HG03103 (cell line): ENCODE measurements at regions not wholly inside any gene's neighbourhood (a gene's known extent, or its start where the extent isn't known, plus 50 kb on each side); places are given as distances from the start of the nearest gene placed in this dataset.
"Not testable (repeated sequence)": the region's sequence is repeated elsewhere in the genome, so short reads cannot be mapped to it uniquely, and the experiment has no call there.

Experiments used
- ATAC-seq: cut with Tn5 transposase; IDR thresholded peaks from one replicate; pipeline ENCODE4 v1.9.1; 2021; ENCODE audit warnings: low read depth; ENCODE audit not compliant: unreplicated experiment

DNA sequence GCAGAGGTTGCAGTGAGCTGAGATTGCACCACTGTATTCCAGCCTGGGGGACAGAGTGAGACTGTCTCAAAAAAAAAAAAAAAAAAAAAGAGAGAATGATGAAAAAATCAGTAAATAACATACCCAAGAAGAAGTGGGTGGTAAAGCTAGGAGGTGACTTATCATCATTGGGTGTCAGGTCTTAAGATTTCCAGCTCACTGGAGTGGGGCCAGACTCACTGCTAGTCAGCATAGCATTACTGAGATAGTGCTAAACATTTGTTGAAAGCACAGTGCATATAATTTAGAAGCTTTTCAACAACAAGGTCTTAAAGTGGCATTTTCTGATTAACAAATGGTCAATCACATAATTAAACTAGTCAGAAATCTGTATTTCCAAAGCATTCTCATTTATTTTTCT, 221.8 kb upstream of the GYPA start:
- ATAC-seq = no peak

DNA sequence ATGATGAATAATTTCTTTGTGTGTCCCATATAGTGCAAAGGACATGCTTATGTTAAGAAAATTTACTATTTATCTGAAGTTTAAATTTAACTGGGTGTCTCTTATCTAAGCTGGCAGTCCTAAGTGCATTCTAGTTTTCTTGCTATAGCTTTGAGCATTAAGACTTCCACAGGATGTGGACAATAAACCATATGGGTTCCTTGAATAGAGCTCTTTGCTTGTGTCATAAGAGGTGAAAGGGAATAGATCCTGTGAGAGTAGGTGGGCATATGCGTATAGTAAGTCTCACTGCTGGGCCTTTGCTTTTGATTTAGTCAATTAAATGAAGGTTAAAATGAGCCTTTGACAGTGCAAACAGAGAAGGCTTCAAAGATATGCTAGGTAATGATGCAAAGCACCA, 223.4 kb upstream of the GYPA start:
- no peak for ATAC-seq

DNA sequence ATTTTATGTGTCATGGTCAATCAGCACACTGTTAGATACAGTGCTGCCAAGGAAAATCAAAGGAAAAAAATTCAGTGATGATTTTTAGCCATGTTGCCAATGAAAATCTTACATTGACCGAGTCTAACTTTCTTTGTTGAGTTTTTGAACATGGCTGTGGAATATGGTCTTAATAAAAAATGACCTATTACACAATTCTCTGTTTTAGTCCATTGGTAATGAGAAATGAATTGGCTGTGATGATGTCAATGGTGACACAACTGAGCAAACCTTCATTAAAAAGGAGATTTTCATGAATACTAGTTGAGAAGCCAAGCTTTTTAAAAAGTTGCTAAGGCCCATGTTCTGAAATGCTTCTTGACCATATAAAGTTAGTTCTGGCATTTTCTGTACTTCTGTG, 225.9 kb upstream of the GYPA start:
- no peak for ATAC-seq

DNA sequence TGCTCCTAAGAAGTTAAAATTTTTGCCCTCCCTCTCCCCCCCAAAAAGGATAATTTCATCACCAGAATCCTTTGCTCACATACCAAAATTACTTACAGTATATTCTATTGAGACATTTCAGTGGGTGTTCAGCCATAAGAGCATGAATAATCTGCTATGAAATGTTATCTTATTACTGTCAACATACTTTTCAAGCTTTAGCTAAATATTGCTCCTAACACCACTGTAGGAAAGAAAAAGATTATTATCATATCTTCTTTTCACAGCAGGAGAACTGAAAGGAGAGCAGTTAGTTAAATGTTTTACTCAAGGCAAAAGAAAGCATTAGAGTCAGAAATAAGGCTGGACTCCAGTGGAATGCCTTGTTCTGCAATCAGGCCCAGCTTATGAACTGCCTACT, 231.0 kb upstream of the GYPA start:
- ATAC-seq = no peak

DNA sequence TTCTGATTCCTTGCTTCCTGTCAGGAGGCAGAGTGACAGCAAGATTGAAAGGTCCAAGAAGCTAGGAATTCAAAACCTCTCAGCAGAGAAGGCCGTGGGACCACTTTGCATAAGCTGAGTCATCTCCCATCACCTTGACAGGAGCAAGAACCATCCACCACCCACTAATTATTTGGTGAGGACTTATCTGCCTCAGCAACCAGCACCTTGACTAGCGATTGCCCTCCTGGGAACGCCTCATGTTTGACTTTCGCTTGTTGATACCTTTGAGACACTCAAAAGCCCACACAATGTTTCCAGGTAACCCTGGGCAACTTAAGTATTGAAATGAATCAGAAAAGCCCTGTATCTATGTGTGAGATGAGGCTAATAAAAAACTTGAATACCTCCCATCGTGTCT, 233.5 kb upstream of the GYPA start:
- peak; percentile 83 for ATAC-seq

DNA sequence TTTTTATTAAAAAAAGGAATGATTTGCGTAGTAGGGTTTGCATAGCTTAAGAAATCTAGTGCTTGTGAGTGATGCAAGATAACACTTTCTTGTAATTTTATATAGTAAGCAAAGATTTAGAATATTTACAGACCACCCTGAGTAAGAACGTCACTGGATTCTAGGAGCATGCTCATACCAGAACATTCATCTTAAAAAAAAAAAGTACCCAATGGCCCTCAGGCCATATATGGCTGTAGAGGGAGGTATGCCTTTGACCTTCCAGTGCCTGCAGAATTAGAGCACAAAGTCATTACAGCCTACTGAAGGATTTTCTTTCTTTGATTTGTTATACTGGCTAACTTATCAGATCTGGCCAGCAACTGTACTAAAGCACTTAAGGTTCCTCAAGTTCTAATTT, 236.3 kb upstream of the GYPA start:
- ATAC-seq = no peak

DNA sequence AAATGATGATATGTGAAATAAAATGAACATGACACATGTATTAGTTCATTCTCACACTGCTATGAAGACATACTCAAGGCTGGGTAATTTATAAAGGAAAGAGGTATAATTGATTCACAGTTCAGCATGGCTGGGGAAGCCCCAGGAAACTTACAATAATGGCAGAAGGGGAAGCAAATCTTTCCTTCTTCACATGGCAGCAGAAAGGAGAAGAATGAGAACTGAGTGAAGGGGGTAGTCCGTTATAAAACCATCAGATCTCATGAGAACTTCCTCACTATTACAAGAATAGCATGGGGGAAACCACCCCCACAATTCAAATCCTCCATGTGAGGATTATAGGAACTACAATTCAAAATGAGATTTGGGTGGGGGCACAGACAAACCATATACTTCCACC, 243.9 kb upstream of the GYPA start:
- ATAC-seq = no peak

DNA sequence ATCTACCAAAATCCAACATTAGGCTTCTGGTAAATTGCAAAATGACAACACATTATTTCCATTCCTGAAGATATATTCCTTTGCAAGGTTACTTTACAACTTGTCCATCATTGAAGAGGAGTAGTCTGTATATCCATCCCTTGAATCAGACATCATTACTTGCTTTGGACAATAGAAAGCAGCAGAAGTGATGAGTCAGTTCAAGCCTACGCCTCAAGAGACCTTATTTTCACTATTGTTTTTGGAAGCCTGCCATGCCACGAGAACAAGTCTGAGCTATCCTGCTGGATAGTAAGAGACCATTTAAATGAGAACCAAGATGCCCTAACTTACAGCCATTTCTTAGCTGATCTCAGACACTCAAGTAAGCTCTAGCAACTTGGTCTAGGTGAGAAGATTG, 246.0 kb upstream of the HHIP start:
- no peak for ATAC-seq

DNA sequence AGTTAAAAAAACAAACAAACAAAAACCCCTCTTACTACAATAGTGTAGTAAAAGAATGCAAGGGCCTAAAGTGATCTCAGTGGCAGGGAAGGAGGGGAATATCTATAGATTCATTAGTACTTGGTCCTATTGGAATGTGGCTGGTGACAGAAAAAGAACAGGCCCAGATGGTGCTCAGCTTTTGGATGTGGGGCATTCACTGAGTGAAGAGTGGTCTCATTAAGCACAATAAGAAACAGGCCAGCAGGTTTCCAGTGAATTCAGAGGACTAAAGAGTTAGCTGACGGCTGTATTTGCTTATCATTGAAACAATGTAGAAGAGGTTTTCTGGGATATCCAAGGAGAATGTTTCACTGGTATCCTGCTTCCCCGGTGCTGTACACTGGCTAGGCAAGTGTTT, 243.8 kb upstream of the HHIP start:
- no peak for ATAC-seq

DNA sequence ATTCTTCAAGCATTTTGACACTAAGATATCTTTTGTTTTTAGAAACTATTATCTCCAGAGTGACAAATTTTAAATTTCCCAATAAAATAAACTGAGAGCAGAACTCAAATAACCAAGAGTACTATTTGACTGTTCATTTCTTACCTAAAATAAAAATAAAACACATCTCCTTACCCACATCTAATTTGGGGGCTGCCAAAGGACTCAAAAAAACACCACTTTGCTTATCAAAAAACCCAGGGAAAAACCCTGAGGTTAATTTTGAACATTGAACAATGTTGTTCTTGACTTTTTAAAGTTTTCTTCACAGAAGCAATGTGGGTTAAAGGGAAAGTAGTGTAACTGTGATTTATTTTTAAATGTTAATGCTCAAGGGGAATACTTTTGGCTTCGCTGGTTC, 243.0 kb upstream of the HHIP start:
- no peak for ATAC-seq

DNA sequence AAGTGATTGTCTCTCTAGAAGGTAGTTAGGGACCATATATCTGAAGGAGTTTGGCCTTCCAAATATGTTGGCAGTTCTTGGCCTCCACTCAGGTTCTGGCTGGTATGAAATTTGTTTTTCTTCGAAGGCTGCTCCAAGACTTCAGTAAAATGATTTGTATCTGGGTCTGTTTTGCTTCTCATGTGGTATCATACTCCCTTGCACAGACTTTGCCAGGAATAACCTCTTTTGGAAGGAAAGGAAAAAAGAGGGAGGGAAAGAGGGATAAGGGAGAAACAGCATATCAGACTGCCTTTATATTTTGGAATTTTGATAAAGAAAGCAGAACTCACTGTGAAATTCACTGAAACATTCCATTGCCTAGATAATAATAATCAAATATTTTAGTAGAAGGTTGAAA, 242.1 kb upstream of the HHIP start:
- ATAC-seq = no peak

DNA sequence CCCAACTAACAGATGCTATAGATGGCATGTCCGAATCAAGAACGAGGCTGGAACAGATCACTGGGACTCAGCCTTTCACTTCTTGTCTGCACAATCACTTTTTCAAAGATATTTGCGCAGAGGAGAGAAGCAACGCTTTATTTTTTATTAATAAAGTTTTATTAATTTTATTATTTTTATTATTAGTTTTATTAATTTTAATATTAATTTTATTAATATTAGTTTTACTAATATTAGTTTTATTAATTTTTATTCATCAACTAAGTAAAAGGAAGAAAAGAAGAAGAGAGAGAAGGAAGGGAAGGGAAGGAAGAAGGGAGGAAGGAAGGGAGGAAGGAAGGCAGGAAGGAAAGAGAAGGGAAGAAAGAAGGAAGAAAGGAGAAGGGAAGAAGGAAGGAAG, 236.4 kb upstream of the HHIP start:
- ATAC-seq = no peak

DNA sequence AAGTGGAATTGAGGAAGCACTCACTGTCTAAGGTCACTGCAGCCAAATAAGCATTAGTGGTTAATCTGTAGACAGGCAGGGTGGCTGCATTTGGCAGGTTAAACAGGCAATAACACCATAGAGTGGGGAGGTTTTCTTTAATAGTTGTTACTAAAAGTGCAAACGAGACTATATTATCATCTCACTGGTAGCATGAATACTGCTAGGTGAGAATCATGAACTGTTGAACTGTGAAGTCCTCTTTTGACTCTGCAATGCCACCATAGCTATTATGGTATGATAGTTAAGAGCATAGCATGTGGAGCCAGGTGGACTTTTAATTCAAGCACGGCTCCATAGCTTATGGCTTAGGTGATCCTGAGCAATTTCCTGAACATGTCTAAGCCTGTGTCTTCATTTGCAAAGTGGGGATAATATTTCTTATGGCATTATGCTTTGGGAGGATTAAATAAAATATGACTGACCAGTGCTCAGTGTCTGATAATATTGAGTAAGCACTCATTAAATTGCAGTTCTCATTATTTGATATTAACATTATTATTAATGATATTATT, 235.6 kb upstream of the HHIP start:
- ATAC-seq = no peak

DNA sequence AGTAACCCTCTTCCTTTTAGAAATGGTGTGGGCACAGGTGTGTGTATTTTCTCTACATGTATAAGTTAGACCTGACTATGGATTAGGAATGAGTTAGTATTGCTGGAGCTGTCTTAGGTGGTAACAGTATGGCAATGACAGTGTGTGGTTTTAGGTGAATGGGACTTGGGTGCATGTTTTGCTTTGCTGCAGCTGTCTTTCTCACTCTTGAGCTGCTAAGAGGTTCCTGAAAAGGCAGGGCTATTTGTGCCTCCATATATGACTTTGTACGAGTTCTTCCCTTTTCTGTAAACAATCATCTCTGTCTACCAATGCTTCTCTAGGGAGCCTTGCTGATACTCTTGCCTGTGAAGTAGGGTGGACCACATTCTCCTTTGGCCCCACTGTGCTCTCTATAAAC, 234.8 kb upstream of the HHIP start:
- no peak for ATAC-seq

DNA sequence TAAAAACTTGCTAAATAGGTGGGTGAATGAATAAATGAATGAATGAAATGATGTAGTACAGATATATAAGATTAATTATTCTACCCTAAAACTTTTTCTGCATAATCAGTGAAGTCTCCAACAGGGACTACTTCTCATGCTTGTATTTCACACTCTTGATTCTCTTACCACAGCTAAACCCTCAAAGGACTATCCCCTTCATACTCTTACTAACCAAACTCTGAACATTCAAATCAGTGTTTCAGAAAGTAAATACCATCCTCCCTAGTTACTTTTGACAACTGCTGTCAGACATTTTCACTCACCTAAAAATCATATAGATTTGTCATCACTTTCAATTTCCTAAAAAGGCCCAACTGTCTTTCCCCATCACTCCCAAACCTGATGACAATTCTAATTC, 234.3 kb upstream of the HHIP start:
- ATAC-seq = no peak

DNA sequence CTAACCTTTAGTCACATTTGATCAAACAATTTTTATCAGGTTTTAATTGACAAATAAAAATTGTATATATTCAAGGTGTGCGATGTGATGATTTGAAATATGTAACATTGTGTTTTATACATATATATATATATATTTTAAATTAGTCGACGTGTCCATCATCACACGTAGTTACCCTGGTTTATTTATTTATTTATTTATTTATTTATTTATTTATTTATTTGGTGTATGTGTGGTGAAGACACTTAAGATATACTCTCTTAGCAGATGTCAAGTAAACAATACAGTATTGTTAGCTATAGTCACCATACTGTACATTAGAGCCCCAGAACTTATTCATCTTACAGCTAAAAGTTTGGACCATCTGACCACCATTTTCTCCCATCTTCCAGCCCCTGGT, 224.9 kb upstream of the HHIP start:
- no peak for ATAC-seq

DNA sequence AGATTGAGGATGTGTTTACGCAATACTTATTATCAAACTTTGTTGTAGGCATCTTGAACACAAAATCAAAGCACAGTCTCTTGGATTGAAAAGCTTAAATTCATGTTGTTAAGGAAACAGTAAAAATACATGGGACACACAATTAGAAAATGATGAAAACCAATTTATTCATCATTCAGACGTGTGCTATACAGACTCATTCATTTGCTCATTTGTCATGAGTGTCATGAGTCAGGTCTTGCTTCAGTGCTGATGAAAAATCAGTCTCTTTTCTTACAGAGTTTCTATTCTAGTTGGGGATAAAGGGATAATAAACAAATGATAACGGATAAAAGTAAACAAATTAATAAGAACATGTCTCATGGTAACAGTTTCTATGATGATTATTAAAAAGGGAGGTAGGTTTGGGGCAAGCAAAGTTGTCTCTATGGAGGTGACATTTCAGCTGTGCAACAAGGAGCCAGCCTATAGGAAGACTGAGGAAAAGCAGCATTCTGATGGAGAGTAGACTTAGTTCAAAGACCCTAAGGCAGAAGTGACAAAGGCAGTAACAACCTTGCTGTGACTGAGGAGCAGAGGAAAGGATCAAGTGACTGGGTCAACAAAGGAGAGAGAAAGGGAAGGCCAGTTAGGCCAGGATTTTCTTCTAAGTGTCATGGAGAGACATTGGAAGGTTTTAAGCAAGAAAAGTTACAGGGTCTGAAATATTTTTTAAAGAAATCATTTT, 224.0 kb upstream of the HHIP start:
- ATAC-seq = no peak

DNA sequence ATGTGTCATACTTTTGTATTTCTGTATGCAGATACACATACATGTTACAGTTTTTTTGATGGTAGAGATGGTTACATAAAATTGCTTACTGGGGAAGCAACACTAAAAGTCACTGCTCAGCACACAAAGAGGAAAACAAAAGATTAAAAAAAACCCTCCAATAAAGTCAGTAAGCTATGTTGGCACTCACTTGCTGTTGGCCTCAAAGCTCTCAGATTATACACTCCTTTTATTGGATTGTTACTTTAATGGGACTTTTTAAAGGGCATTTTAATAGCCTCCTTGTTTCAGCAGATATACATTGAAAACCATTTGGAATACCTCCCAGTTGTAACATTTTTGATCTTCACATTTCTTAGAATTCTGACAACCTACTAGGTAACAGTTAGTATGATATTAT, 222.0 kb upstream of the HHIP start:
- no peak for ATAC-seq

DNA sequence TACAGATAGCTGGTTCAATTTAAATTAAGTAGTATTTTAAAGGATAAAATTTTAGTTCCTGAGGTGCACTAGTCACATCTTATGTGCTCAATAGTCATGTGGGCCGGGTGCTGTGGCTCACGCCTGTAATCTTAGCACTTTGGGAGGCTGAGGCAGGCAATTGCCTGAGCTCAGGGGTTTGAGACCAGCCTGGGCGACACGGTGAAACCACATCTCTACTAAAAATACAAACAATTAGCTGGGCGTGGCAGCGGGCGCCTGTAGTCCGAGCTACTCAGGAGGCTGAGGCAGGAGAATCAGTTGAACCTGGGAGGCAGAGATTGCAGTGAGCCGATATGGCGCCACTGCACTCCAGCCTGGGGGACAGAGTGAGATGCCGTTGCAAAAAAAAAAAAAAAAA, 219.9 kb upstream of the HHIP start:
- not testable (repeated sequence) for ATAC-seq

DNA sequence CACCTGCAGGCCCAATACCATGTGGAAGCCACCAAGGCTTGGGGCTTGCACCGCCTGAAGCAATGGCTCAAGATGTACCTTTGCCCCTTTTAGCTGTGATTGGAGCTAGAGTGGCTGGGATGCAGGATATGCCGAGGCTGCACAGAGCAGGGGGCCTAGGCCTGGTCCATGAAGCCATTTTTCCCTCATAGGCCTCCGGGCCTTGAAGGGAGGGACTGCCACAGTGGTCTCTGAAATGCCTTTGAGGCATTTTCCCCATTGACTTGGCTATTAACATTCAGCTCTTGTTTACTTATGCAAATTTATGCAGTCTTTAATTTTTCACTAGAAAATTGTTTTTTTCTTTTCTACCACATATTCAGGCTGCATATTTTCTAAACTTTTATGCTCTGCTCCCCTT, 203.2 kb upstream of the HHIP start:
- ATAC-seq = no peak

DNA sequence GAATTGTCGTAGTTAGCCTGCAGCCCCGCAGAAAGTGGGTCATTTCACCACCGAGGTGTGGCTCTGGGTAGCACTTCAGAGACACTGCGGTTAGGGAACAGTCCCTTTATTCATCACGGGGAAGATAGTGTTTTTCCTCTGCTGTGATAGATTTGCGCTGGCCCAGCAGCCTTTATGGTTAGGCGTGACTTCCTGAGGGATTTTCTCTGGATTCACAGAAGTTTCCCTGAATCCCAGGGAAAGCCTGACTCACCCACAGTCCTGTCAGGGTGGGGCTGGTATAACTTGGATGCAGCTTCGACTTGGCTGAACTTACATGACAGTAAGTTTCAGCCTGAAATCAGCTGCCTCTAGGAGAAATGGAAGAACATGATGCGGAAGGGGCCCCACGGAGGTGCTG, 196.3 kb upstream of the HHIP start:
- no peak for ATAC-seq

DNA sequence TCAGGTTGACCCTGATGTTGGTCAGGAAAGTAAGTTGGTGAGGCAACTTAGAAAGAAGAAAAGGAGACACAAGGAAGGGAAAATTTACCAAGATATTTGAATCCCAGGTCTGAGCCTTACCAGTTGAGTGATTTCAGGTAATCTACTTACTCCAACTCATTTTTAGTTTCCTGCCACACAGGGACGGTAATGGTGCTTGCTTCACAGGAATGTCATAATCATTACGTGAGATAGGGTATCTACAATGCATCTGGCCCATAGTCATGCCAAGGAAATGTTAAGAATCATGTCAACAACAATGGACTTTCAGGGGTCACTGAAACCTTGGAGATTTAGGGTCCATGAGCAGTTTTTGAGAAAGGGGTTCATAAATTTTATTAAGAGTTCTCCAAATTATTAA, 195.4 kb upstream of the HHIP start:
- no peak for ATAC-seq
